ENCODE measurements at regions not wholly inside any gene's neighbourhood (a gene's known extent, or its start where the extent isn't known, plus 50 kb on each side); places are given as distances from the start of the nearest gene placed in this dataset.
"Not testable (repeated sequence)": the region's sequence is repeated elsewhere in the genome, so short reads cannot be mapped to it uniquely, and the experiment has no call there.

- DNase-seq: peak; percentile 90 to 95
Observed at GRCh38 chr1:38153778-38154470, 107.3 kb upstream of the POU3F1 start.

- DNase-seq: peak; percentile 76 to 84
Observed at GRCh38 chr1:38153066-38153777, 106.6 kb upstream of the POU3F1 start.

- peak; percentile 65 to 85 for DNase-seq
Observed at GRCh38 chr1:38152351-38153065, 105.9 kb upstream of the POU3F1 start.

GRCh38 chr1:38151399-38151798 lies 104.8 kb upstream of the POU3F1 start:
- peak; percentile 42 to 83 for DNase-seq

- not testable (repeated sequence) for DNase-seq
Observed at GRCh38 chr1:38146079-38146478, 99.5 kb upstream of the POU3F1 start.

- no peak for DNase-seq
Observed at GRCh38 chr1:38142606-38143005, 96.0 kb upstream of the POU3F1 start.

- no peak for DNase-seq
Observed at GRCh38 chr1:38141483-38141882, 94.9 kb upstream of the POU3F1 start.

GRCh38 chr1:38139738-38140487 lies 93.3 kb upstream of the POU3F1 start:
- no peak for DNase-seq

- no peak for DNase-seq
Observed at GRCh38 chr1:38138498-38139233, 92.1 kb upstream of the POU3F1 start.

- no peak for DNase-seq
Observed at GRCh38 chr1:38137164-38137563, 90.6 kb upstream of the POU3F1 start.

GRCh38 chr1:38135625-38136414 lies 89.2 kb upstream of the POU3F1 start:
- no peak for DNase-seq

- DNase-seq: no peak
Observed at GRCh38 chr1:38134294-38134755, 87.7 kb upstream of the POU3F1 start.

- no peak for DNase-seq
Observed at GRCh38 chr1:38133756-38134155, 87.2 kb upstream of the POU3F1 start.

GRCh38 chr1:38133304-38133703 lies 86.7 kb upstream of the POU3F1 start:
- DNase-seq: no peak

GRCh38 chr1:38132681-38133080 lies 86.1 kb upstream of the POU3F1 start:
- no peak for DNase-seq

- no peak for DNase-seq
Observed at GRCh38 chr1:38131024-38131585, 84.5 kb upstream of the POU3F1 start.

- DNase-seq: no peak
Observed at GRCh38 chr1:38129971-38130370, 83.4 kb upstream of the POU3F1 start.

- DNase-seq: no peak
Observed at GRCh38 chr1:38129473-38129872, 82.9 kb upstream of the POU3F1 start.

- DNase-seq: no peak
Observed at GRCh38 chr1:38128926-38129453, 82.4 kb upstream of the POU3F1 start.

- DNase-seq: no peak
Observed at GRCh38 chr1:38128511-38128910, 81.9 kb upstream of the POU3F1 start.

- no peak for DNase-seq
Observed at GRCh38 chr1:38127428-38127827, 80.8 kb upstream of the POU3F1 start.
